ENCODE measurements at regions not wholly inside any gene's neighbourhood (a gene's known extent, or its start where the extent isn't known, plus 50 kb on each side); places are given as distances from the start of the nearest gene placed in this dataset.

- TF ChIP-seq, protein P1, sequence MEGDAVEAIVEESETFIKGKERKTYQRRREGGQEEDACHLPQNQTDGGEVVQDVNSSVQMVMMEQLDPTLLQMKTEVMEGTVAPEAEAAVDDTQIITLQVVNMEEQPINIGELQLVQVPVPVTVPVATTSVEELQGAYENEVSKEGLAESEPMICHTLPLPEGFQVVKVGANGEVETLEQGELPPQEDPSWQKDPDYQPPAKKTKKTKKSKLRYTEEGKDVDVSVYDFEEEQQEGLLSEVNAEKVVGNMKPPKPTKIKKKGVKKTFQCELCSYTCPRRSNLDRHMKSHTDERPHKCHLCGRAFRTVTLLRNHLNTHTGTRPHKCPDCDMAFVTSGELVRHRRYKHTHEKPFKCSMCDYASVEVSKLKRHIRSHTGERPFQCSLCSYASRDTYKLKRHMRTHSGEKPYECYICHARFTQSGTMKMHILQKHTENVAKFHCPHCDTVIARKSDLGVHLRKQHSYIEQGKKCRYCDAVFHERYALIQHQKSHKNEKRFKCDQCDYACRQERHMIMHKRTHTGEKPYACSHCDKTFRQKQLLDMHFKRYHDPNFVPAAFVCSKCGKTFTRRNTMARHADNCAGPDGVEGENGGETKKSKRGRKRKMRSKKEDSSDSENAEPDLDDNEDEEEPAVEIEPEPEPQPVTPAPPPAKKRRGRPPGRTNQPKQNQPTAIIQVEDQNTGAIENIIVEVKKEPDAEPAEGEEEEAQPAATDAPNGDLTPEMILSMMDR (IDR thresholded peaks at IDR 0.05) = no peak
- TF ChIP-seq POLR2A (IDR thresholded peaks at IDR 0.05) = no peak
These were observed 77.8 kb downstream of the RDH14 start for GRCh38 chr2:18482666-18483065.
